DMS153 treated with DMSO at 0.1 percent for 48 hours (cell line): ENCODE measurements at regions not wholly inside any gene's neighbourhood (a gene's known extent, or its start where the extent isn't known, plus 50 kb on each side); places are given as distances from the start of the nearest gene placed in this dataset.
A peak's percentile ranks its signal among the peaks of the same experiment; 100 is the strongest.
"Not testable (repeated sequence)": the region's sequence is repeated elsewhere in the genome, so short reads cannot be mapped to it uniquely, and the experiment has no call there.

Experiments
- DNase-seq: peaks from one replicate; lab custom pipeline; 2025; ENCODE audit not compliant: unreplicated experiment; lab: John Stamatoyannopoulos, UW

GRCh38 chr9:97248252-97248651 is 59.2 kb upstream of the CCDC180 start:
- not testable (repeated sequence) for DNase-seq

GRCh38 chr9:97243606-97244005 is 63.9 kb upstream of the CCDC180 start:
- no peak for DNase-seq

GRCh38 chr9:97241430-97241829 is 66.0 kb upstream of the CCDC180 start:
- not testable (repeated sequence) for DNase-seq

- peak; percentile 42 for DNase-seq
These were observed 69.2 kb upstream of the CCDC180 start for GRCh38 chr9:97237951-97238889.

GRCh38 chr9:97237311-97237786 is 70.1 kb upstream of the CCDC180 start:
- DNase-seq: no peak

- DNase-seq: not testable (repeated sequence)
These were observed 74.5 kb upstream of the CCDC180 start for GRCh38 chr9:97233009-97233400.

- DNase-seq: not testable (repeated sequence)
These were observed 75.1 kb upstream of the CCDC180 start for GRCh38 chr9:97232060-97233008.

GRCh38 chr9:97222393-97222792 is 85.1 kb upstream of the CCDC180 start:
- not testable (repeated sequence) for DNase-seq

GRCh38 chr9:97221478-97222355 is 85.7 kb upstream of the CCDC180 start:
- DNase-seq: peak; percentile 9

- DNase-seq: no peak
These were observed 86.5 kb upstream of the CCDC180 start for GRCh38 chr9:97220894-97221477.

GRCh38 chr9:97220396-97220795 is 87.1 kb upstream of the CCDC180 start:
- not testable (repeated sequence) for DNase-seq

GRCh38 chr9:97219443-97220140 is 87.9 kb upstream of the CCDC180 start:
- not testable (repeated sequence) for DNase-seq

- DNase-seq: not testable (repeated sequence)
These were observed 92.3 kb upstream of the CCDC180 start for GRCh38 chr9:97215127-97215526.

- not testable (repeated sequence) for DNase-seq
These were observed 92.9 kb upstream of the CCDC180 start for GRCh38 chr9:97214556-97214955.

- not testable (repeated sequence) for DNase-seq
These were observed 107.8 kb upstream of the CCDC180 start for GRCh38 chr9:97199683-97200082.

GRCh38 chr9:97193767-97194166 is 113.7 kb upstream of the CCDC180 start:
- DNase-seq: not testable (repeated sequence)

- DNase-seq: no peak
These were observed 118.9 kb upstream of the CCDC180 start for GRCh38 chr9:97188545-97188944.

GRCh38 chr9:97187706-97188105 is 119.8 kb upstream of the CCDC180 start:
- DNase-seq: not testable (repeated sequence)

GRCh38 chr9:97186493-97186892 is 121.0 kb upstream of the CCDC180 start:
- DNase-seq: no peak
